HG02981 (cell line): ENCODE measurements at regions not wholly inside any gene's neighbourhood (a gene's known extent, or its start where the extent isn't known, plus 50 kb on each side); places are given as distances from the start of the nearest gene placed in this dataset.
"Not testable (repeated sequence)": the region's sequence is repeated elsewhere in the genome, so short reads cannot be mapped to it uniquely, and the experiment has no call there.

Experiments used
- ATAC-seq: cut with Tn5 transposase; IDR thresholded peaks from one replicate; pipeline ENCODE4 v1.9.1; 2021; ENCODE audit warnings: mild to moderate bottlenecking, moderate library complexity; ENCODE audit not compliant: unreplicated experiment

DNA sequence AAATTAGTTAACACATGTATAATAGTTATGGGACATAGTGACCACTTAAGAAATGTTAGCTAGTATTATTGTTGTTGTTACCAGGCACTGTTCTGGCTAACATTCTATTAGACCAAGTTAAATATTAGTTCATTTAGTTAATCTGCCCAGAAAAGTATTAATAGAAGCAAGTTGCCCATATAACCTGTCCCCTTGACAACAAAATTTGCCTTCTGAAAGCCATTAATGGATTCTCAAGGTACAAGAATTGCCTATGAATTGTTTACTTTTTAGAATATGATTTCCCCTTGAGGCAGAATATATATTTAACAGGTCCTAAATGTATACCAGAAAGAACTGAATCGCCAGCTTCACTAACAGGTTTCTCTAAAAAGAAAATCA is 167.3 kb upstream of the TMCC3 start:
- peak; percentile 45 for ATAC-seq

DNA sequence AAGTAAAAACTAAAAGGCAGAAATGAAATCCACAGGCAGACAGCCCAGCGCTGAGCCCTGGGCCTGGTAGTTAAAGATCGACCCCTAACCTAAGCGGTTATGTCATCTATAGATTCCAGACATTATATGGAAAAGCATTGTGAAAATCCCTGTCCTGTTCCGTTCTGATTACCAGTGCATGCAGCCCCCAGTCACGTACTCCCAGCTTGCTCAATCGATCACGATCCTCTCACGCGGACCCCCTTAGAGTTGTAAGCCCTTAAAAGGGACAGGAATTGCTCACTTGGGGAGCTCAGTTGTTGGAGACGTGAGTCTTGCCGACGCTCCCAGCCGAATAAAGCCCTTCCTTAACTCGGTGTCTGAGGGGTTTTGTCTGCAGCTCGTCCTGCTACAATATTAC is 166.8 kb upstream of the TMCC3 start:
- not testable (repeated sequence) for ATAC-seq

DNA sequence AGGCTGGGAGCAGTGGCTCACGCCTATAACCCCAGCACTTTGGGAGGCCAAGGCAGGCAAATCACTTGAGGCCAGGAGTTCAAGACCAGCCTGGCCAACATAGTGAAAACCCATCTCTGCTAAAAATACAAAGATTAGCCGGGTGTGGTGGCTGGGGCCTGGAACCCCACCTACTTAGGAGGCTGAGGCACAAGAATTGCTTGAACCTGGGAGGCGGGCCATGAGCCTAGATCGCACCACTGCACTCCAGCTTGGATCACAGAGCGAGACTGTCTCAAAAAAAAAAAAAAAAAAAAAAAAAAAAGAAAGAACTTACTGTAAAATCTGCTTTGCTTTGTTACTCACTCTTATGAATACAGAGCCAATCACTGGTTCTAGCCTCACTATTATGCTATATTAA is 166.4 kb upstream of the TMCC3 start:
- ATAC-seq: not testable (repeated sequence)

DNA sequence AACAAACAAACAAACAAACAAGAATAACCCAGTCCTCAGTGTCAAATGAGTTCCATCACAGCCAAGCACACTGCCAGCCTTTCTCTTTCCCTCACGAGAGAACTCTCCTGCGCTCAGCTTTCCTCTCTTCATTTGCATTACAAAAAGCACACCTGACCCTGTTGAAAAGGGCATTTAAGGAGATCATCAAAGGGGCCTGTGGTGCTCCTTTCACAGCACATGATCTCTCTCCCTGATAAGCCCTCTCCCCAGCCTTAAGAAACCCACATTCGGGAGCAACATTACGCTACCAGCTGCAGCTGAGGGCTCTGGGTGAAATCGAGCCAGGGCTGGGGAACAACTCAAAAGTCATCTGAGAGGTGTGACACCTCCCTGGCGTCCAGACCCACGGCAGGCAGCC is 165.6 kb upstream of the TMCC3 start:
- no peak for ATAC-seq

DNA sequence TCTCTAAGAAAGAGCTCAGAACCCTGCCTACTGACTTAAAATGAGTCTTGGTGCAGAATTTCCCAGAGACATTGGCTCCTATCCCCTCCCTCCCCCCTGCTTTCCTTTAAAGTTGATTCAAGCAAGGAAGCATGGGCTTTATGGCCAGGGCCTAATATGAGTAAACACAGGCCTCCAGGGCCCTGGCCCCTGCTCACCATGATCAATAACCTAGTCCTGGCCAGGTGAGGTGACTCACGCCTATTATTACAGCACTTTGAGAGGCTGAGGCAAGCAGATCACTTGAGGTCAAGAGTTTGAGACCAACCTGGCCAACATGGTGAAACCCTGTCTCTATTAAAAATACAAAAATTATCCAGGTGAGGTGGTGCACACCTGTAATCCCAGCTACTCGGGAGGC is 165.1 kb upstream of the TMCC3 start:
- ATAC-seq: no peak

DNA sequence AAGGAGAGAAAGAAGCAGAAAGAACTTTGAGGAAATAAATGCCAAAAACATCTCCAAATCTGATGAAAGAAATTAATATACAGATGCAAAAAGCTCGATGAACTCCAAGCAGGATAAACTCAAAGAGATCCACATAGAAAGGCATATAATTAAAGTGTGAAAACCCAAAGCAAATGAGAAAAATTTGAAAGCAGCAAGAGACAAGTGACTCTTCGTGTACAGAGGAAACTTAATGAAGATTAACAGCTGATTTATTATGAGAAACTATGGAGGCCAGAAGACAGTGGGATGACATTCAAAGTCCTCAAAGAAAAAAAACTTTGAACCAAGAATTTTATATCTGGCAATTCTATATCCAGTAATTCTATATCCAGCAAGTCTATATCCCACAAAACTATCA is 163.0 kb upstream of the TMCC3 start:
- no peak for ATAC-seq

DNA sequence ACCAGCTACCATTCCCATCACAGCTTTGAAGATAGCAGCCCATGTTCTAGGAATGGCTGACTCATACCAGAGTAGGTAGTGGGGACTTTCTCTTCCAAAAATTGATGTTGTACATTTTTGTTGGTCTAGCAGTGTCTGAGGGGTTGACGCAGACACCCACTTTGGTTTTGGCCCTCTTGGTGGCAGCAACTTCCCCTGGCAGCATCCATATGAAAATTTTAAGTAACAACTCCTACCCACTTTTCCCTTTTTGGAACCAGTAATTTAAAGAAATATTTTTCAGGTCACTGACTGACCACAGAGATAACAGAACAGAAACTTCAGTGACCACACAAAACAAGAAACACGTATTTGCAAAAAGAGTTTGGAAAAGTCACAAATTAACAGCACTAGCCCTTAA is 162.0 kb upstream of the TMCC3 start:
- no peak for ATAC-seq

DNA sequence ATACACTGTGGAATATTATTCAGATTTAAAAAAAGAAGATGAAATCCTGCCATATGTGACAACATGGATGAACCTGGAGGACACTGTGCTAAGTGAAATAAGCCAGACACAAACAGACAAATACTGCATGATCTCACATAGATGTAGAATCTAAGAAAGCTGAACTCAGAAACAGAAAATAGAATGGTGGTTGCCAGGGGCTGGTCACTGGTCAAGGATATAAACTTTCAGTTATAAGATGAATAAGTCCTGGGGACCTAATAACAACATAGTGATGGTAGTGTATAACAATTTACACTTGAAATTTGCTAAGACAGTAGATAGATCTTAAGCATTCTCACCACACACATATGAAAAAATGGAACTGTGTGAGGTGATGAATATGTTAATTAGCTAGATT is 161.3 kb upstream of the TMCC3 start:
- ATAC-seq: peak; percentile 54

DNA sequence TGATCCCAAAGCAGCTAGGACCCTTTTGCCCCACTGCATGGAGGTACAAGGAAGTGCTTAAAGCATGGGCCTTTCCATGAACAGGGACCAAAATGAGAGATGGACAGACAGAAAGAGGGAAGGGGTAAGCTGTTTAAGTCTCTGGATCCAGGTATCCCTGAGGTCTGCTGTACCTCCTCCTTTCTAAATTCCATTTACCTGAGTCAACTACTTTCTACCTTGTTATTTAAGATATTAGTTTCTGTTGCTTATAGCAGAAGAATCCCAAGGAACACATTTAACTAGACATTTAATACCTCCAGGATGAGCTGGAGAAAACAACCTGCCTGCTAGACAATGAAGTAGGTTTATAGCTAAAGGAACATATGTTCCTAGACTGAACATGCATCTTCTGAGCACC is 157.6 kb upstream of the TMCC3 start:
- ATAC-seq: no peak

DNA sequence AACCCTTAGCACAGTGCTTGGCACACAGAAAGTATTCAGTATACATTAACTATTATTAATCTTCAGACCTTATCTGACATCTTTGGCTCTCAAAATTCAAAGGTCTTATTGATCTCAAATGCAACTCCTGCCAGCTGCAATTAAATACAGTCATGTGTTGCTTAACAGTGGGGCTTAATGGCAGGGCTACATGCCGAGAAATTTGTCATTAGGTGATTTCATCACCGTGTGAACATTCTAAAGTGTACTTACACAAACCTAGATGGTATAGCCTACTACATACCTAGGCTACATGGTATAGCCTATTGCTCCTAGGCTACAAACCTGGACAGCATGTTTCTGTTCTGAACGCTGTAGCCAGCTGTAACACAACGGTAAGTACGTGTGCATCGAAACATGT is 156.3 kb upstream of the TMCC3 start:
- no peak for ATAC-seq

DNA sequence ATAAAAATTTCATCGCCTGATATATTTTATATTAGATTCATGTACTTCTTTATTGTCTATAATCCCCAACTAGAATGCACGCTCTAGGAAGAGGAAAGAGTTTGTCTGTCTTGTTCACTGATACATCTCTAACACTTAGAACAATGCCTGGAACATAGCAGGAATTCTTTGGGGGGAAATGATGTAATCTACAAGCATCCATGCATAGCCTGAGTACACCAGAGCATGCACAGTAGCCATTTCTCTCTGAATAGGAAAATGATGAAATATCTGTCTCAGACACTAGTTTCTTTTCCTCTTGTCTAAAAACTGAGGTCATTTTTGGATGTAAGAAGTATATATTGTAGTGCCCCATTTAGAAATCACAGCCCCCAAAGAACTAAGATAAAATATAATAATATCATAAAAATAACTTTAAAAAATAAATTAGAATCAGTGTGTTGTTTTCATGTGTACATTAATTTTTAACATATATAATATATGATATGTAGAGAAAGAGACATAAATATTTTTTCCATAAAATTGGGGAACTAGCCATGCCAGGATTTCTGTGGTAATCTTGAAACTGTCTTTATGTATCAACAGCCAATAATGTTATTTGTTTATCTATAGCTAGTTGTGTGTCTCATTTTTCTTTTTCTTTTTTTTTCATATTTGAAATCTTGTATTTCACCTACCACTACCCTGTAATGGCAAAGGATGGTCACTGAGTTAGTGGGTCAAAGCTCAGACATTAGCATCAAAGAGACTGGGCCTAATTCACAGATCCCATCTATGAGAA is 155.6 kb upstream of the TMCC3 start:
- ATAC-seq: no peak

DNA sequence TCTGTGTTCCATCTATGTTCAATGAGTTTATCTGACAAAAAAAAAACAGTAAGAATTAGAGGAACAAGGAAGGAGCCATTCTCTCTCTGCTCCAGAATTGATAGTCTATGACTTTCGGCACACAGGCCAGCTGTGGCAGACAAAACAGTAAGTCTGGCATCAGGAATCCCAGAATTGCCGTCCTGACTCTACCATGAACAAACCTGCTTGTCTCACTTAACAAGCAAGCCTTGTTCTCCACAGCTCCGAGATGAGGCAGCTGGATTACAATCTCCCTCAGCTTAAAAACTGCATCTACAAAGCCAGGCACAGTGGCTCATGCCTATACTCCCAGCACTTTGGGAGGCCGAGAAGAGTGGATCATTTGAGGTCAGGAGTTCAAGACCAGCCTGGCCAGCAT is 153.6 kb upstream of the TMCC3 start:
- ATAC-seq: no peak

DNA sequence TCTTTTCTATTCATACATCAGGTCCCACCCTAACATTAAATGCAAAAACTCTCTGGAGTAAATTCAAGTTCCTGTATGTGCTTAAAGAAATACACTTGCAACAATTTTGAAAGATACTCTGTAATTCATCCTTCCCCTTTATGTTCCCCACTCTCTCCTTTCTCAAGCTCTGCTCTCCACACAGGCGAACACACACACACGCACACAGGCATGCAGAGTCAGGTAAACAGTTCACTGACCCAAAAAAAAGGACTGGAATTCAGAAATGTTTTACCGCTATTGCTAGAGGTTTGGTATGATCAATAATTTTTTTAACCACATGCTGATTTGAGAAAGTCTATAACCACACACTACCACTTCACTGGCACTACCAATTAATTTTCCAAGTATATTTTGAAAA is 152.4 kb upstream of the TMCC3 start:
- no peak for ATAC-seq

DNA sequence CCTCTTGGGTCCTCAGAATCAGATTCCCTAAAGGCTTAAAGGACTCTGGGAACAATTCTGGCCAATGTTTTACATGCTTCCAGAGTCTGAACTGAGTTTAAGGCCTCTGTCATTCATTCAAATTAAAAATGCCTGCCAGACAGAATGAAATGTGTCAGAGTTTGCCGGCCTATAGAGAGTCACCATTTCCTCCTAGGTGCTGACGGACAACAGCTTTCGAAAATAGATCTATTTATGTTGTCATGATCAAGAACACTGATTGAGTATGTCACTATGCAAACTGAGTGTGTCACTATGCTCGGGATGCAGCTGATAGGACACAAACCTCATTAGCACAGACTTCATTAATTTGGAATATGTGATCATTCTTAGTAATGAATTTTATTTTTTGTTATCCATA is 151.4 kb upstream of the TMCC3 start:
- ATAC-seq: no peak

DNA sequence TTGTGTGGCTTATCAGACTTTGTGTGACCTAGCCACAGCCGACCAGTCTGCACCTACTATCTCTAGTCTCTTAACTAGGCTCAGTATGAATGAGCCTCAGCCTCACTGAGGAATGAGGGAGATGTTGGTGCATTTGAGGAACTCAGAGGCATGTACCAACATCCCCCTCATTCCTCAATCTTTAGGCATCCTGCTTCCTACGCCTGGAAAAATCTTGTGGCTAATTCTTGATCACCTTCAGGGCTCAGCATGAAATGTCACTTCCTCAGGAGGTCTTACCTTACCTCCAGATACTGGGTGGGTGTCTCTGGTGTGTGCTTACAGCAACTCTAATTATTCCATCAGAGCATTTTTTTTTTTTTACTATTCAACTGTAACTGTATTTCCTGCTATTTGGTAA is 148.8 kb upstream of the TMCC3 start:
- no peak for ATAC-seq

DNA sequence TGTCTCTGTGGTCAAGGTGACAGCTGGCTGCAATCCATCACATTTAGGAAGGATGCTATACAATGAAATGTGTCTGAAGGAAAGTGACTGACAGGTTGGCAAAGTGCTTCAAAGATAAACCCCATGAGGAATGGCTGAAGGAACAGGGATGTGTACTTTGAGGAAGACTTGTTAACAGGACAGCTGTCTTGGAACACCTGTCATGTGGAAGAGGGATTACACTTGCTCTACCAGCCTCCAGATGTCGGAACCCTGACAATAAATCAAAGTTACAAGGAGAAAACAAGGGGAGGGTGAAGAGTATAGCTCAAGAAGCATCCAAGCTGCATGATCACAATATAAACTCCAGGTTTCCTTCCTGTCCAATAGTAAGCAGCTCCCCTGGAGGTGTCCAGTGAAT is 147.8 kb upstream of the TMCC3 start:
- no peak for ATAC-seq

DNA sequence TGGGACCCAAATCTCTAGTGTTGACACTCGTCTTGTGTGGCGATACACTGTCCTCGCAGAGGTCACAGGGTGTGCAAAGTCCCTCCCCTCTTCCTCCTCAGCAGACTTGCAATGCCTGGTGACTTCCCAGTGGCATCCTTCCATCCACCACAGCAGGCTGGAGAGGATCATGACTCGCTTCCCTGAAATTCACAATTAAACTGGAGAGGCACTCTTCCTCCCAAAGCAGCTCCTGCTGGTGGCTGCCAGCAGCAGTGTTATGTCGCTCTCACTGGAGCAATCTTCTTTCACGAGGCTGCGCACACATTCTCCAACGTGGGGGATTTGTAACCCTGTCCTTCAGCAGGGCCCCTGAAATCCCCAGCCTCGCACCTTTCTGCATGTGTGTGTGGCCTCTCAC is 145.2 kb upstream of the TMCC3 start:
- no peak for ATAC-seq

DNA sequence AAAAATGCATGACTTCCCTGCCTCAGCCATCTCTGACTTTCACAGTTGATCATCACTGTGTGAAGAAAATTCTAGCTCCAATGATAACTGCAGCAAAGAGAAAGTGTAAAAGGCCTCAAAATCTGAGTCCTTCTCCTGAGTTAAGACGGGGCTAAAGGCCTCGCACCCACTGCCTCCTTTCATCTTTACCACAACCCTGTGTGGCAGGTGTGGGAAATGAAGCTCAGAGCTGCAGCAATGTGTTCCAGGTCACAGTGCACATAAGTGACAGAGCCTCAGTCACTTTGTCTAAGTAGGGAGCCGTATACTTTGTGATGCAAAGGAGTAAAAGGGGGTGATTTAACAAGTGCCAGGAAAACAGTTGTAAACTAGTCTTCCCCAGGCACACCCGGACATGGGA is 144.7 kb upstream of the TMCC3 start:
- ATAC-seq: no peak

DNA sequence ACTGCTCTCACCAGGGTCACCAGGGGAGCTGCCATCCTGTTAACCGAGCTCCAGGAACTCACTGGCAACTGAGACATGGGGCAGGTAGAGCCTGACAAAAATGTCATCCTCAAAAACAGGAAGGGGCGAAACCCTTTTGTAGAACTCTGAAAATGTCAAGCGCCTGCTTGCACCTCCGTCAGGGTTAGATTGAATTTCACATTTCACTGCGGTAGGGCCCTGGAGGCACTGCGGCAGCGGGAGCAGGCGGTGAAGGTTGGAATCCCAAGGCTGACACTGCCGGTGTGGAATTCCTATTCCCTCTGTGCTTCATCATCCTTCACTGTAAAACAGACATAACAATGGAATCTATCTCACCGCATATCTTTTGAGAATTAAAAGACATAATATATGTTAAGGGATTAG is 142.8 kb upstream of the TMCC3 start:
- ATAC-seq: no peak

DNA sequence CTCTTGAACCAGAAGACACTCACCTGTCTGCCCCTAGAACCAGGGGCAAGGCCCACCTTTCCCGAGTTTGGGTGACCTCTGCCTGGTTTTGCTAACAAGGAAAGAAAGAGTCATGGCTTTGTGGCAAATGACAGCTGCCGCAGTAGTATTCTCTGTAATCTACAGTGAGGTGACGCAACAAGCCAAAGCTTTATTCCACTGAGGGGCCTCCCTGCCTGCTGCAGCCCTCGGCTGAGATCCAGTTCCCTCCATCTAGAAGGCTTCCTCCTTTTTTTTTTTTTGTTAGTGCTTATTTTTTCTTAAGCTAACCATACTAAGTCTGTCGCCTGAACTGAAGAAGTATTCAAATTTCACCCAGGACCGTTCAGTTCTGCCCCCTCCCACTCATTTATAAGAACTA is 142.3 kb upstream of the TMCC3 start:
- no peak for ATAC-seq

DNA sequence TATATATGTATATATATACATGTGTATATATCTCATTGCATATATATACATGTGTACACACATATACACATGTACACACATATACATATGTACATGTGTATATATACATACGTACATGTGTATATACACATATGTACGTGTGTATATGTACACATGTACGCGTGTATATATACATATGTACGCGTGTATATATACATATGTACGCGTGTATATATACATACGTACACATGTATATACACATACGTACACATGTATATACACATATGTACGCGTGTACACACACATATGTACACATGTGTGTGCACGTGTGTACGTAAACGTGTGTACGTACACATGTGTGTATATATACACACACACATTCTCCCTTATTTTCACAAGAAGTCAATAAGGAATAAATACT is 141.6 kb upstream of the TMCC3 start:
- ATAC-seq: no peak

DNA sequence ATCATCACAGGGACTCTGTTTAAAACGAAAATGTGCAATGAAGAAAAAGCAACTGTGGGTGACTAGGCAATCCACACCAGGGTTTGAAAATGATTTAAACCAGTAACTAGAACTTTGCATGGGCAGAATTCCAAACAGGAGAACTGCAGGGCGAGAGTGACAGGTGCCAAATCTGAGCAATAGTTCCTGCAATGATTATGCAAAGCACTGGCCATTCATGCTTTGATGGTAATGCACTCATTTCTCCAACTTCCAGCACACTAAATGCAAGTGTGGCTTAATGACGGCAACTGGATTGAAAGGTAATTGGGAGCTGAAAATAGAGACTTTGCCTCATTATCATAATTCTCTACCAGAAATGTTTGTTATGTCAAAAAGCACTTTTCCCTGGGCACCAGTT is 140.5 kb upstream of the TMCC3 start:
- no peak for ATAC-seq

DNA sequence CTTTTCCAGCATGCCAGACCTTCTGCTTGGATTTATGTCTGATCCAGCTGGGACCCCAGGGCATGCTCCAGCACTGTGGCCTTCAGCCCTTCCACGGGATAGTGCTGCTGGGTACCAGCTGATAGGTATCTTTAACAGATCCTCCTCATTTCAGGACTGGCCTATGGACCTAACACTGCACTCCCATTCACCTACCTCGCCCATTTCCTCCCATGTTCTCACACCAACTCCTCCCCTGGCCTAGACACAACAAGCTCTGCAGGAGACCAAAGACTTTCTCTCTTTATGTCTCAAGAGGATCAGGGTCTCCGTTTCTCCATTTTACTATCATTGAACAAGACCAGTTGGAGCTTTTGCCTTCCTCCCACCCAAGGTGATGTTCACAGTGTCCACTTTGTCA is 140.0 kb upstream of the TMCC3 start:
- no peak for ATAC-seq
